GM19025 (cell line): ENCODE measurements at regions not wholly inside any gene's neighbourhood (a gene's known extent, or its start where the extent isn't known, plus 50 kb on each side); places are given as distances from the start of the nearest gene placed in this dataset.
"Not testable (repeated sequence)": the region's sequence is repeated elsewhere in the genome, so short reads cannot be mapped to it uniquely, and the experiment has no call there.

ENCODE experiments used
- ATAC-seq: cut with Tn5 transposase; IDR thresholded peaks from one replicate; pipeline ENCODE4 v1.9.1; 2021; ENCODE audit warnings: mild to moderate bottlenecking, low read depth, moderate library complexity; ENCODE audit not compliant: unreplicated experiment

DNA sequence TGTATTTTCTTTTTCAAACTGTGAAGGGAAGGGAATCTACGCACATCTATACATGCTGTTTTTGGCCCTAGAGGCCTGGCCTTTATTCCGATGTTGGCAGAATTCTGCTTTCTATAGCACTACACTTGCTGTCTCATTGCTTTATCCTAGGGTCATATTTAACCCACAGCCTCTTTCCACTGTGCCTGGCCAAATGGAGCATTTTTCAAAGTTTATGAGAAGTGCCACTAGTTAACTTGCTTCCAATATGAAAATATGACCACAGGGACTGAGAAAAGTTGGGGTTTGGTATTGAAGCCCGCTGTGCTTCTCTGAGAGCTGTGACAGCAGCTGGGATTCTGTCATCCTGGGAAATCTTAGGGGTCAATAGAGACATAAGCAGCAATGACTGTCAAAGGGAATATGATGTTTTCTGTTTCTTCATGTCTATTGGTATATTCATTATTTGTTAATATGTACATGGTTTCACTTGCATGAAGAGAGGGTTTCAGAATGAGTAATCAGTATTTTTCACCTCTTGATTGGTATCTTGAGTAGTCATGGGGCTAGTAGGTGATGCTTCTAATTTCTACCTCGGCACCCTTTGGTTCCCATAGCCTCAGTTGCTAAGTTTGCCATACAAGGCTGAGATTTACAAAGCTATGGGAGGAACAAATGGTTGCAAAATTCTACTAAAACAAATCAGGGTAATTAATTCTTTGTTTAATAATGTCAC is 275.8 kb upstream of the RBMS3 start:
- ATAC-seq: peak; percentile 87

DNA sequence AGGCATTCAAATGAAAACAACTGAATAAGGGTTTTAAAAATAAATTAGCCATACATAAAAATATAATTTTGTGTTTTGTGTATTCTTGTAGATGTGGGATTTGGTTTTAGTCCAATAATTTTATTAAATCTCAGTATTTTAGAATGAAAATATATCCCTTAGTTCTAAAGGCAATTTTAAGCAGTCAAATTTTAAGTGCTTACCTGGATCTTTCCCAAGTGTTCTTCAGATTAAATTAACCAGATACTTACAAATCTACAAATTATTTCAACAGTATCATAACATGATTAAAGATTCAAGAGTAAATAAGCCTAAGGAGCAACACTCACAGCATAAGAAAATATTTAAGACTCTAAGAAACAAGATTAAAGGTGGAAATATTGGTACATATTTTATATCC is 275.0 kb upstream of the RBMS3 start:
- no peak for ATAC-seq

DNA sequence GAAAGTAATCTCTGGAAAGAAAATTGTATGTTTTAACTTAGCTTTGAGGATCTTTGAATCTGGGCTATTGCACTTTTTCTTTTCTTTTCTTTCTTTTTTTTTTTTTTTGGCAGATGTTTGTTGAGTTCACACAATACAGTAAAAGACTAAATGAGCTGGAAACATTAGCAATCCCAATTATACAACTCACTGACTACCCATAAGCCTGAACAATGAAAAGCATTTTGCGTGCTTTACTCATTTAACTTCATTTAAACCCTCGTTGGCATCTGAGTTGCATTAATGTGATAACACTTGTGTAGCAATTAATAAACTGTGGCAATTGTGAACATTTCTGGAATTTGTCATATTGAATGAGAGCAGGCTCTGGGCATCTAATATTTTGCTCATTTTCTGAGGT is 269.4 kb upstream of the RBMS3 start:
- no peak for ATAC-seq

DNA sequence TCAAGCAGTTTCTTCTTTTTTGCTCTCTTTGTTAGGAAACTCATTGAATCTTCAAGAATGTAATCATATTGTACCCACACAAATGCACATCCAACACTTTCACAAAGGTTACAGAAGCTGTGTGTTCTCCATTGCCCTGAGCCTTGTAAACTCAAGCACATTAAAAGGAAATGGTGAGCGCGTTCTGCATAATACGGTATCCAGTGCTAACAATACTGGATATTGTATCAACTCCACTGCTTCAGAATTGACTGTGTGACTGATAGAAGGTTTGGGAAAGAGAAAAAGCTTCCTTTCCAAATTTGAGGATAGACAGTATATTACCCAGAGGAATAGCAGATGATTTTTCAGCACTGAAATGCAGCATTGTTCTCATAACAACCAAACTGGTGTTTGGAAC is 268.9 kb upstream of the RBMS3 start:
- no peak for ATAC-seq

DNA sequence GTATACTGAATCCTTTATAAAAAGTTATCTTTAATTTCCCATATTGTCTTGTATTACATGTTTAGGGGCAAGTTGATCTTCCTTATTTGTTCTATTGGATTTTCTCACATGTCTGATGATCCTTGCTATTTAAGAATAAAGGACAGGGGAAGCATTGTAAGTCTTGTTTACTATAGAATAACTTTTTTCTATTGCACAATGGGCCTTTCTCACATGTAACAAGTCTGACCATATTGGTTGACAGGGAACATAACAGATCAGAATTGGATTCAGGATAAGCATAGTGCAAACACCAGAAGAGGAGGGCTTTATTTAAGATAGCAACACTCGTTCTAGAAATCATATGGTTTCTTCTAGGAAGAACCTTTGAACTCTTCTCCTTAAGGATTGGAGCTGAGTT is 257.9 kb upstream of the RBMS3 start:
- ATAC-seq: no peak

DNA sequence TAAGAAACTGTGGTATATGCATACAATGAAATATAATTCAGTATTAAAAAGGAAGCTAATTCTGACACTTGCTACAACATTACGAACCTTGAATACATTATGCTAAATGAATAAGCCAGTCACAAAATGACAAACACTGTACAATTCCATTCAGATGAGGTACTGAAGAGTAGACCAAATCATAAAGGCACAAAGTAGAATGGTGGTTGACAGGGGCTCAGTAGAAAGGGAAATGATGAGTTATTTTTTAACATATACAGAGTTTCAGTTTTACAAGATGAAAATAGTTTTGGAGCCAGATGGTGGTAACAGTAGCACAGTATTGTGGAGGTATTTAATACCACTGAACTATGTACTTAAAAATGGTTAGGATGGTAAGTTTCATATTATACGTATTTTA is 254.6 kb upstream of the RBMS3 start:
- ATAC-seq: peak; percentile 79

DNA sequence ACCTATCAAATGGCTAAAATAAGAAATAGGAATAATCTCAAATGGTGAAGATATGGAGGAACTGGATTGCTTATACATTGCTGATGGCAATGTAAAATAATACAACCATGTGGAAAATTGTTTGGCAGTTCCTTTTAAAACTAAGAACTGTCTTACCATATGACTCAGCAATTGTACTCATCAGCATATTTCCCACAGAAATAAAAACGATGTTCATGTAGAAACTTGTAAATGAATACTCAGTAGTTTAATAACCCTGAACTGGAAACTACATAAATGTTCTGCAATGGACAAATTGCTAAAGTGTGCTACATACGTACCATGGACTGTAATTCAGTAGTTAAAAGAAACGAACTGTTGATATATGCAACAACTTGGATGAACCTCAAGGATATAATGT is 253.9 kb upstream of the RBMS3 start:
- ATAC-seq: no peak

DNA sequence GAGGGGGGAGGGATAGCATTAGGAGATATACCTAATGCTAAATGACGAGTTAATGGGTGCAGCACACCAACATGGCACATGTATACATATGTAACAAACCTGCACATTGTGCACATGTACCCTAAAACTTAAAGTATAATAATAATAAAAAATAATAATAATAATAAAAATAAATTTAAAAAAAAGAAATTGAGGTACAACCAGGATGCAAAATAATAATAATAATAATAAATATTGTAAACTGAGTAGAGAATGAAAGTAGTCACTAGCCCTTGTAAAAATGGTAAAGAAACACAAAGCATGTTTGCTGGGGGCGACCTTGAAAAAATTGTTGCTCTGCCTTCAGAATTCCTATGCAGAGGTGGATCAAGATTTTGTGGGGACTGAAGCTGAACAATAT is 249.7 kb upstream of the RBMS3 start:
- not testable (repeated sequence) for ATAC-seq

DNA sequence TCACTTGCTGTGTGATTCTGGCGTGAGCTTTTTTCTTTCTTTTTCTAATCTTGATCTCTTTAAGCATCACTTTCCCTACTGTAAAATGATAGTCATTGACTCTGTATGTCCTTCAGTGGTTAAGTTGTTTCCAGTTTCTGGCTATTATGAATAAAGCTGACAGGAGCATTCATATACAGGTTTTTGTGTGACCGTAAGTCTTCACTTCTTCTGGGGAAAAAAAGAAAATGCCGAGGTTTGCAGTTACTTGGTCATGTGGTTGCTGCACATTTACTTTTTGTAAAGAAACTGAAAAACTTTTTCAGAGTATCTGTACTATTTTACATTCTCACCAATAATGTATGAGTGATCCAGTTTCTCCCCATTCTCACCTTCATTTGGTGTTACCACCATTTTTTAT is 247.4 kb upstream of the RBMS3 start:
- ATAC-seq: no peak

DNA sequence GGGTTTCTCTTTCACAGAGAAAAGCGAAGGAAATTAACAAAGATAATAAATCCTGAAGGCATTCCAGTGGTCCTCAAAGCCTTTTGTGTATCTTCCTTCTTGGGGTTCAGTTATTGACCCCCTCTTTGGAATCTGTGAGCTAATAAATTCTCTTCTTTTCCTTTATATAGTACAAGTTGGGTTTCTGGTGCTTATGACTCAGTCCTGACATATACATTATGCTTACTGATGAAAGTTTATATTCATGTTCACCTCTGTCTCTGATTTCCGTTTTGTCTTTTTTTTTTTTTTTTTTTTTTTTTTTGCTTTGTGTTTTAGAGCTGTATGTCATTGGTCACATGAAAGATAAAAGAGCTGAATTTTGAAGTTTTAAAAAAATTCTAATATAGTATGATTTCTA is 230.7 kb upstream of the RBMS3 start:
- no peak for ATAC-seq

DNA sequence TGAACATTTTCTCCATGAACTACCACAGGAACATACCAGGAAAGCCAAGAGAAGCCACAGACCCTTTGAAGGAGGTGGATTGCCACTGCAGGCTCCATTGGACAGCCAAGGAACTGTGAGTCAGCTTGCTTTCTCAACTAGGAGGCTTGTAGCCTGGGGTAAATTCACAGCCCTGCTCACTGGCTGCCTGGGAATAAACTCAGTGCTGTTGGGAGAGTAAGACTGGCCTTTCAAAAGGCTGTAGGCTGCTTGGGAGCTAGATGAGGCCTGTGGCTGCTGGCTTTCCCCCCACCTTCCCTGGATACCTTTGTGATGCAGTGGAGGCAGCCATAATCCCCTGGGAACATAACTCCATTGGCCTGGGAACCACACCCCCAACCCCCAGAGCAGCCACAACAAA is 223.5 kb upstream of the RBMS3 start:
- no peak for ATAC-seq

DNA sequence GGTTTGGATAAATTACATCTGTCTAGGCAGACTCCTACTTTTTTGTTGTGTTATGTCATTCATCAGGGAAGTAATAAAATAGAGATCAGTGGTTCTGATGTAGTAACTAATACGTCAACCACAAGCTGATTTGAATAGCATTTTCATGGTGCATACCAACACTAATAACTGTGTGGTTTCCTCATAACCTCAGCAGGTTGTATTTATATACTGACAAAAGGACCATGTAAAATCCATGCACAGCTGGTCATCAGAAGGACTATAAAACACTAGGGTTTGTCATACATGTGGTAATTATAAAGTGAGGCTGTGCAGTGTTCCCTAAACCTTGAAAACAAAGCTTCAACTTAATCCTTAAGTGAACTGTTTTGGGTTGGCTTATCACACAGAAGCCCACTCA is 216.8 kb upstream of the RBMS3 start:
- no peak for ATAC-seq

DNA sequence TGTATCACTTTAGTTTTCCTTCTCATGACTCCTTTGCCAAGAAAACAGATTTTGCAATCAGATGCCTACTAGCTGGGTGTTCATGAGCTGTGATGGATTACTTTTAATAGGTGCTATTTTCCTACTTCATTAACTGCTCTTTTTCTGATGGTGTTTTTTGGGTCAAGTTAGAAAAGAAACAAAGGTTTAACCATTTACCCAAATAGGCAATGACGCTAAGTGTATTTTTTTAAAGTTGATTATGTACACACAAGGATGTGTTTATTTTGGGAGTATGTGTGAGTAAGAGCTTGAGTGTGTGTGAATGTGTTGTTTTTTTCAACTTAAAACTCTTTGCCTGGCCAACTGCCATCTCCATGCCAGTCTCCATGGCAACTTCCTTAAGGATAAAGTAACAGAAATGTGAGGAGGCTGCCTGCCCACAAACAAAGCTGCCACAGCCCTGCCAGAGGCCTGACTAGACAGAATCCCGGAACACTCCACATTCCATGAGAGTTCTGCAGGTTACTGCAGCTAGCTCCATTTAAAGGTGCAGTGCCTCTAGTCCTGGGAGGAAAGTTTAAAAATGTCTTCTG is 215.6 kb upstream of the RBMS3 start:
- ATAC-seq: no peak

DNA sequence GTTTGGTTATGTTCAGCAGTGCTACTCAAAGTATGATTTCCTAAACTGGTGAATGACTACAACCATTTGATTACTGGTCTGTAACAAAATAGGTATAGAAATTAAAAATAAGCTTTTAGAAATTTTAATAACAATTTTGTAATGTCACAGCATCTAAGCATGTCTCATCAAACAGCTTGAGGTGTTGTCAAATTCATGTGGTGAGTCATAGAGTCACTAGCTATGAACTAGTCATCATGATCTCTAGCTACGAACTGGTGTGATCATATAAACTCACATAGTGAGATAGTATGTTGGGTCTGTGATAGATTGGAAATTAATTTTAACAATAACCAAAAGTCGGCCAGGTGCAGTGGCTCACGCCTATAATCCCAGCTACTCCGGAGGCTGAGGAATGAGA is 213.9 kb upstream of the RBMS3 start:
- no peak for ATAC-seq

DNA sequence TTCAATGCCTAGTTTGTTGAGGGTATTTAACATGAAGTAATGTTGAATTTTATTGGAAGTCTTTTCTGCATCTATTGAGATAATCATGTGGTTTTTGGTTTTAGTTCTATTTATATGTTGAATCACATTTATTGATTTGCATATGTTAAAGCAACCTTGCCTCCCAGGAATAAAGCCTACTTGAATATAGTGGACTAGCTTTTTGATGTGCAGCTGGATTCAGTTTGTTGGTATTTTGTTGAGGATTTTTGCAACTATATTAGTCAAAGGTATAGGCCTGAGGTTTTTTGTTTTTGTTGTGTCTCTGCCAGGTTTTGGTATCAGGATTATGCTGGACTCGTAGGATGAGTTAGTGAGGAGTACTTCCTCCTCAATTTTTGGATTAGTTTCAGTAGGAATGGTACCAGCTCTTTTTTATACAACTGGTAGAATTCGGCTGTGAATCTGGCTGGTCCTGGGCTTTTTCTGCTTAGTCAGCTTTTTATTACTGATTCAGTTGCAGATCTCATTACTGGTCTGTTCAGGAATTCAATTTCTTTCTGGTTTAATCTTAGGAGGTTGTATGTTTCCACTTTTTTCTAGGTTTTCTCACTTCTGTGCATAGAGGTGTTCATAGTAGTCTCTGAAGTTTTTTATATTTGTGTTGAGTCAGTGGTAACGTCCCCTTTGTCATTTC is 209.8 kb upstream of the RBMS3 start:
- ATAC-seq: no peak

DNA sequence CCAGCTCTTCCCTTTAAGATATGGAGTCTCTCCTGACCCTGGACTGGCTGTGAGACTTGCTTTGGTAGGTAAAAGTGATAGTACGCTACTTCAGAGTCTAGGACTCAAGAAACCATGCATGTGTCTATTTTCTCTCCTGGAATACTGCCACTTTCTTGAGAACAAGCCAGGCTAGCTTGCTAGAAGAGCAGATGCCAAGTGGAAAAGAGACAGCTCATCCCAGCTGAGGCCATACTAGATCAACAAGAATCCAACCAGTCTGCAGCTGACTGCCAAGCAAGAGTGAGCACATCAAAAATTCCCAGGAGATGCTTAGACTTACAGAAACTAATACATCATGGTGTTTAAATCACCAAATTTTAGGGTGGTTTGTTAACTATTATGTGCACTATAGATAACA is 208.3 kb upstream of the RBMS3 start:
- ATAC-seq: no peak

DNA sequence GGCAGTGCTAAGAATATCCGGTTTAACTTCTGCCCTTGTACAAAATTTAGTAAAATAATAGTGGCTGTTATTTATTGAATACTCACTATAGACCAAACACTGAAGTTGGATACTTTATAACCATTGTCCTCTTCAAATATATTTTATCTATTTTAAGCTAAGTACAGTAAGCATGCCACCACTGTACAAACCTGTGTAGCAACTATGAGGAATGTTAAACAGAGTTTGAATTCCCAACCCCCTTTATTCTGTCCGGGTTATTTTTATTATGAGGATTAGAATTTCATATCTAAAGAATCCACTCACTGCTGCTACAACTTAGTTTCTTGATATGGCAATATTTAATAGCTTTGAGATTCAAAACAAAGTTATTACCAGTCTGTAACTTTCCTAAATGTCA is 203.5 kb upstream of the RBMS3 start:
- ATAC-seq: no peak

DNA sequence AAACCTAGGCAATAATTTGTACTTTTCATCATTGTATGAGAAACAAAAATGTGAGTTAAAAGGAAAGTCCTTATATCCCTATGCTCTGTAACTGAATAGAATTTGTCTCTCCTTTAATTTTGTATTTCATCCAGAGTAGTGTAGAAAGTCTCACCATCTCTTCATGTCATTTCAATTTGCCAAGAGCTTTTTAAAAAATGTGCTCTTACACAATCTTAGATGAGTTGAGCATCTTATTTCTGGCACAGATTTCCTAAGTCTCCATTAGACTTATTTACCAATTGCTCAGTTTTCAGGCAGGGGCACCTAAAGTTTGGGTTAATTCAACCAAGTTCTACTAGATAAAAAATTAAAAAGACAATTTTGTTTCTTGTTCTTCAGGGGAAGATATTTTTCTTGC is 201.5 kb upstream of the RBMS3 start:
- ATAC-seq: no peak

DNA sequence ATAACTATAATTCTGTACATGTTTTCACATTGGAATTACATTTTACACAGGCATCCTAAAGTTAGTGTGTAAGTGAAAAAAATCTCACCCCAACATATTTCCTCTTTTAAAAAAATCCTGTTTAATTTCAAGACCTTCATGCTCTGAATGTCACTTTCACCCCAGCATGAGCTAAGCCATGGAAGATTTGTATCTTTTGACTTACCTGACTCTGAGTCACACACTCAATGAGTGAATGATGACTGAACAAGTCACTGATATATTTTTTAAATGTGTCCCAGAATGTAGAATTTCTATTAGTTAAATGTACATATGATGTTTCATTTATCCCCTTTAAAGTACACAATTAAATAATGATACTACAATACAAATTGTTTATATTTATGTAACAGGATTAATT is 199.9 kb upstream of the RBMS3 start:
- ATAC-seq: no peak

DNA sequence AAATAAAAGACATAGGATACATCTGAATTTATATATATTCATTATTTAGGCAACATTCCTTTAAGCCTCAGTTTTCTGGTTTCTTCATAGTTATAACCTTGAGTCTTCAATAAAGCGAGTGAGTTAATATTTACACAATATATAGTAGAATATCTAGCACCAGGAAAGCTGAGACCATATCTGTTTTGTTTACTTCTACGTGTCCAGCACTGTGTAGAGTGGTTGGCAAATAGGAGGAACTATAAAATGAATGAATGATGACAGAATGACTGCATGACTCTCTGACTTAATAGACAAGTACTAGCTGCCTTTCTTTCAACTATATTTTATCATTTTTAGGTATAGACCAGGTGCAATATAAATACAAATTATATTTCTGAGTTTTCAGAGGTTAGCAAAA is 197.8 kb upstream of the RBMS3 start:
- ATAC-seq: no peak

DNA sequence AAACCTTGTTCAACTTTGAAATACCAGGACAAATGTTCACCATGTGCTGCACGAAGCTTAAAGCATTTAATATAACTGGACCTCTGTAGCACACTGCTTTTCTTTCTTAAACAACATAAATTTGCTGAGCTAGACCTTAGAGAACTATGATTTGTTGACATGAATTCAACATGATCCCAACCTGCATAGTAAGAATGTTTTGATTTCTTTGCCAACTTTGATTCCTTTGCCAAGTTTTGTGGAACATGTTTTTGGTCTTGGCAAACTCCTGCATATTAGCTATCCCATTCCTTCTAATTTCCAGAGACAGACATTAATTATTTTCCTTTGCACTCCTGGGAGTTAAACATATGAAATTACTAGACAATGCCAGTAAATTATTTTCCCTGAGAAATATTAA is 197.2 kb upstream of the RBMS3 start:
- no peak for ATAC-seq

DNA sequence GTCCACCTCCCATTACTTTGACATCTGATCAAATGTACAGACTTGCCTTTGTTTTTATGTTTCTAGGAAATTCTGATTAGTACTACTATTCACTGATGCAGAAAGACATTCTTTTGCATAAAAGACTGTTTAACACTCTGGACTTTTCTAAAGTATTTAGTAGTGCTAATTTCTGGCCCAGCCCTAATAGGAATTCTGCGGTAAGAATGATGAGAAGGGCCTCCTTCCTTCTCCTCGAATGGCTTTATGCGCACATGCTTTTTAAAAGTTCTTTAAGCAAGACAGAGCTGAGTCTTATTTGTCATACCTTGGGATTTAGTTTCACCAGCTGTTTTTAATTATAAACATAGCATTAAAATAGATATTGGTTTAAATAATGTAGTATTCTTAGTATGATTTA is 192.3 kb upstream of the RBMS3 start:
- no peak for ATAC-seq
